ENCODE measurements at regions not wholly inside any gene's neighbourhood (a gene's known extent, or its start where the extent isn't known, plus 50 kb on each side); places are given as distances from the start of the nearest gene placed in this dataset.

DNA sequence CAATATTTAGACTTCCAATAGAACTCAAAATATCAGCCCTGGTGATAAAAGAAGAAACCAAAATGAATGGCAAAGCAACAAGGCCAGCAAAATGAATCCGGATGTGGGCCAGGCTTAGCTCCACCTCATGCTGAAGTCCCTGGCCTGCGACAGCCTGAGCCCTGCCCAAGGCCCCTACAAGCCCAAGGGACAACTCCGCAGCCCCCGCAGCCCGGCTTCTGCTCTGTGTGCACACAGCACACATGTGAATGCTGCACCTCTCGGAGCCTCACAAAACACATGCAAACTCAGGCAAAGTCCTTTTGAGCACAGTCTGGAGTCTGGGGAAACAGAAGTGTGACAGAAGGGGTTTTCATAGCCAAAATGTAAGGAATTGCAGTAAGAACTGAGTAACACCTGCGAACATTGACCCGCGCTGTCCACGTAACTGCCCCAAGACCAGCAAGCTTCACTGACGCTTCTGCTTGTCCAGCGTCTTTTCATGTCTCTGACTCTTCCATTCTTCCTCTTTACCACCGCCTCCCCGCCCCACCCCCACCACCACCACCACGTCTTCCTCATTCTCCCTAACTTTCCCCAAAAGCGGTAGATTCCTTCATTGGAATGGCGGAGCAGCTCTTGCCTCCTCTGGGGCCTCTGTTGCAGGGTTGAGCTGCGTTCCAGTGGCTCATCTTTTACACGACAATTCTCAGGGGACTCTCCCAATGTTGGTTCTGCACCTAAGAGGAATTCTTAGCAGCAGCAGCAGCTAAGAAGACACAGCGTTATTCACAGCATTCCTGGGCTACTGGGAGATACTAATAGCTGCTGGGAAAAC, 136.4 kb upstream of the COPS8 start:
- DNase-seq (ENCODE audit: low read depth in 2 of 2) = no peak

DNA sequence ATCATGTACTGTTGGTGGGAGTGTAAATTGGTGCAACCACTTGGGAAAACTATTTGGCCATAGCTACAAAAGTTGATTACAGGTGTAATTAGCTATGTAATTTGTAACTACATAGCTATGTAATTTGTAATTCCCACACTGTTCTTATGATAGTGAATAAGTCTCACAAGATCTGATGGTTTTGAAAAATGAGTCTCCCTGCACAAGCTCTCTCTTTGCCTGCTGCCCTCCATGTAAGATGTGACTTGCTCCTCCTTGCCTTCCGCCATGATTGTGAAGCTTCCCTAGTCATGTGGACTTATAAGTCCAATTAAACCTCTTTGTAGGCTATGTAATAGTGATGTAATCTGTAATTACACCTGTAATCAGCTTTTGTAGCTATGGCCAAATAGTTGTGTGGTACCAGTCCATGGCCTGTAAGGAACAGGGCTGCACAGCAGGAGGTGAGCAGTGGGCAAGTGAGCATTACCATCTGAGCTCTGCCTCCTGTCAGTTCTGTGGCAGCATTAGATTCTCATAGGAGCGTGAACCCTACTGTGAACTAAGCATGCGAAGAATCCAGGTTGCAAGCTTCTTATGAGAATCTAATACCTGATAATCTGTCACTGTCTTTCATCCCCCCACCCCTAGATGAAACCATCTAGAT, 133.7 kb upstream of the COPS8 start:
- no peak for DNase-seq (ENCODE audit: low read depth in 2 of 2)

DNA sequence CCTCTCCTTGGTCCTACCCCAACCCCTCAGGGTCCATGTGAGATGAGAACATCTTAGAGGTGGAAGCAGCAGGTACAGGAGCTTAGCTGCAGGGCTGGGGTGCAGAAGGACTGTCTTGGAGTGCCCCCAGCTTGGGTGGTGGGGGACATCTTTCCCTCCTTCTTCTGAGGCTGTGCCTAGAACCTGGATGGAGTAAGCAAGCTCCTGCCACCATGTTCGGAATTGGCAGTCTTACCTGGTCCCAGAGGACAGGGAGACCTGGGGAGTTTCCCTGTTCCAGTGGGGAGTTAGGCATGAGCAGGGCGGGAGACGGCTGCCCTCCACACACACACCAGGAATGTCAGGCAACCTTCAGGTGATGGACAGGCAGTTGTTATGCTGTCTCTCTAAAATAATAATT, 131.0 kb upstream of the COPS8 start:
- no peak for DNase-seq (ENCODE audit: low read depth in 2 of 2)

DNA sequence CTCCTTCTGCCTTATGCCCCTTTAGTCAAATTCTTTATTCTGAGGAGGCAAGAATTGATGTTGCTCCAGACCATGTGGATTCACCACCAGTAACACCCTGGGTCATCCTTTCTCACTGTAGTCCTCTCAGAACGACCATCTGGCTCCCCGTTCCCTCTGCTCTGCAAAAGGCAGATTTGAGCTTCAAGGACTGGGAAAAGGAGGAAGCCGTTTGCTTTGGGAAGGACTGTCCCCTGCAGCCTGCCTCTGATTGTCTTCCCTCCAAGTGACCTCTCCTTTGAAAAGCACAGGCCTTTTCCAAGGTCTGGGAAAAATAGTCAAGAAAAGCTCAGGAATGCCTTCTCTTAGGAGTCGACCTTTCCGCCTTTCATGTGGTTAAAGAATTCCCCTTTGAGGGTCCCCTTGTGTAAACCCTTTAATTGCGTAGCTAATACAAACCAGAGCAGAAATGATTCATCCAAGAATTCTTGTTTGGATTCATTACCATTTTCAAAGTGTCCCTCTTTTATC, 130.1 kb upstream of the COPS8 start:
- no peak for DNase-seq (ENCODE audit: low read depth in 2 of 2)

DNA sequence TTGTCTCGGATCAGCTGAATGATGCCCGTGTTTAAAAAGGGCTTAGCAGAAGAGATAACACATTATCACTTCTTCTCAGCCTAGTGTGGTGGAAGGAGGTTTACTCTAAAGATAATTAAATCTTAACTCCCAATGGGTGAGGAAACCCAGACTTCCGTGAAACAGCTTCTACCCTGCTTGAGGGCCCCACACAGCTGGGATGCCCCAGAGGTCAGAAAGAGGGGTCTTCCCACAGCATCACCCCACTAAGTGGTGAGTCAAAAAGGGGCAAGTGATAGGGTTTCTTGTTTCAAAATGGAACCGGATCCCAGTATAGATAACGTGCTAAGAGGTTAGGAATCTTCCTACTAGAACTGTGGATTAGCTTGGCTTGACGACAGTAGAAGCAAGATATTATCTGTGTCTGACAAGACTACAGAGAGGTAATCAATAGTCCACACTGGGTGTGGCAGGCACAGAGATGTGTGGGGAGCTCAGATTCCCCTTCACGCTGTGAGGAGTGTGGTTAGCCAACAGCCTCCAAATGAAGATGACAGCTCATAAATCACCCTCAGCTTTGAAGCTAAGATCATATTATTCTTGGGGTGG, 129.6 kb upstream of the COPS8 start:
- peak; percentile 5 to 37 for DNase-seq (ENCODE audit: low read depth in 2 of 2)

DNA sequence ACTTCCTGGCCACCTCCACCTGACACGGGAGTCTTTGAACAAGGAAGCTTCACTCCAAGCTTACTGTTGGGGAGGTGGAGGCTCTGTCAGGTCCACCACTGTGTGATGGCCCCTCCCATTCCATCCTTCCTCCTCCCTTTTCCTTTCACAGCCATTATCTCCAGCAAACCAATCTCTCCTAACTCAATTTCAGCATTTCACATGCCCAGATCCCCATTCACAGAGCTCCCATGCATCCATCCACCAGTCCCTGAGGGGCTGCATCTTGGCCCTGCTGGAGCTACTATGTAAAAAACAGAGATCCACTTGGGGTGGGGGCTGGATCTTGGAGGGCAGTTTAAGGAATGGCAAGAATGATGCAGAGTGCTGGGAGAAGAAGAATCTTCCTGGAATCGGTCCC, 129.0 kb upstream of the COPS8 start:
- DNase-seq (ENCODE audit: low read depth in 2 of 2) = no peak

DNA sequence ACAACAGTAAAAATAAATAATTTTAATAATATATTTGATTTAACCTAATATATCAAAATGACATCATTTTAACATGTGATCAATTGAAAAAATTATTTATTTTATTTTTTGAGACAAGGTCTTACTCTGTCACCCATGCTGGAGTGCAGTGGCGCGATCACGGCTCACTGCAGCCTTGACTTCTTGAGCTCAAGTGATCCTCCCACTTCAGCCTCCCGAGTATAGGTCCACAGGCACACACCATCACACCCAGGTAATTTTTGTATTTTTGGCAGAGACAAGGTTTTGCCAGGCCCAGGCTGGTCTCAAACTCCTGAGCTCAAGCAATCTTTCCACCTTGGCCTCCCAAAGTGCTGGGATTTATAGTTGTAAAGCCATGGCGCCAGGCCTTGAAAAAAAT, 126.7 kb upstream of the COPS8 start:
- DNase-seq (ENCODE audit: low read depth in 2 of 2) = no peak

DNA sequence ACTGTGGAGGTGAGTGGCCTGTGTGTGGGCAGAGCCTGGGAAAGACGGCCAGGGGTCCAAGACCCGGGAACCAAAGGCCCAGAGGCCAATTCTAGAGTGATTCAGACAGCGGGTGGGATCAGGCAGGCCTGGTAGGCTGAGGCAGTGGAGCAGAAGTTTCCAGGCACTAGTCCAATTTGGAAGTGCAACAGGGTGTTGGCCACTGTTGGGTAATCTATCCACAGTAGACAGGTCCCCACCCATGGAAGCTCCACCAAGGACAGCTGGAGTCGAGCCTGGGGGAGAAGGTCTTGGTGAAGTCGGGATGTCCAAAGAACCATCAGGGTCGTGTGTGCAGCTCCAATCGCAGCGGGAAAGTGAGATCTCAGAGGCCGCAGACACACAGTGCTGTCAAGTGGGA, 125.8 kb upstream of the COPS8 start:
- DNase-seq (ENCODE audit: low read depth in 2 of 2) = no peak

DNA sequence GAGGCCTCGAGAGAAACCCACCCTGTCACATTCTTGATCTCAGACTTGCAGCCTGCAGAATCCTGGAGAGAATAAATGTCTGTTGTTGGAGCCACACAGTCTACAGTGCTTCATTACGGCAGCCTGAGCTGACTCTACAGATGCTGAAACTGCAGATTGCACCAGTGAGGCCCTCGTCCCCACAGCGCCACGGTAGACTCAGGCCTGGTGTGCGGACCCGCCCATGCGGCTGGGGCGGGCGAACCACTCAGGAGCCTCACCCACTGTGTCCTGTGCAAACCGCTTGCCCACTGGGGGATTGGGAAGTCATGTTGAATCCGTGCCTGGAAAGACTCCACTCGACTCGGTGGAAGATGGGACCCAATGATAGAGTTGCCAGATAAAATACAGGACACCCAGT, 125.2 kb upstream of the COPS8 start:
- DNase-seq (ENCODE audit: low read depth in 2 of 2) = no peak

DNA sequence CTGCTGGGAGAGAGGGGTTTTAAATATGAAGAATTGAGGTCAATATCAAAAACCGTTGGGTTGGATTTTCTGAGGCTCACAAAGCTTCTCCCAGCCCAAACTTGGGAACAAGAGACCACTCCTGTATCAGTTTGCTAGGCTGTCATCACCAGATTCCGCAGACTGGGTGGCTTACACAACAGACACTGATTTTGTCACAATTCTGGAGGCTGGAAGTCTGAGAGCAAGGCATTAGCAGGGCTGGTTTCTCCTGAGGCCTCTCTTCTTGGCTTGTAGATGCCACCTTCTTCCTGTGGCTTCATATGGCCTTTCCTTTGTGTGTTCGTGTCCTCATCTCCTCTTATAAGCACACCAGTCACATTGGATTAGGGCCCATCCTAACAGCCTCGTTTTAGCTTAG, 122.9 kb upstream of the COPS8 start:
- DNase-seq (ENCODE audit: low read depth in 2 of 2) = no peak

DNA sequence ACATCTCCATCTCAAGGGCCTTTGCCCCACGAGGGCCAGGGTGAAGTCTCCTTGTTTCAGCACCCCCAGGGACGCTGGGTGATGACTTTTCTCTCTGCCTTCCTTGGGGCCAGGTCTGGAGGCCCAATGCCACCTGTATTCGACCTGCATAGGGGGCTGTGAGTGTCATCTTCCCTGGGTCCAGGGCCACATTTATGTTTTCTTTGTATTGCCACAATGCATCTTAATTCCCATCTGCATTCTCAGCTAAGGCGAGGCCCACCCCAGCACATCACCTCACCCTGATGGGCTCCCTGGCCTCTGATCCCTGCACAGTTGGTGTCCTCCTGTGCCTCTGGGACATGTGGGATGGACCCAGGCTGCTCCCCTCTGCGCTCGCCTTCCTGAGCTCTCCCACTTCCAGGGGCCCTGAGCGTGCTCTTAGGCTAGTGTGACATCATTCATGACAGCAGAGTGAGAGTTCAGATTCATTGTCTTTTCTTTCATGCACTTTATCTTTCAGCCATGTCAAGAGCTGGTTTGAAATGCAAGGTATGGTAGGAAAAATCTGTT, 122.0 kb upstream of the COPS8 start:
- no peak for DNase-seq (ENCODE audit: low read depth in 2 of 2)

DNA sequence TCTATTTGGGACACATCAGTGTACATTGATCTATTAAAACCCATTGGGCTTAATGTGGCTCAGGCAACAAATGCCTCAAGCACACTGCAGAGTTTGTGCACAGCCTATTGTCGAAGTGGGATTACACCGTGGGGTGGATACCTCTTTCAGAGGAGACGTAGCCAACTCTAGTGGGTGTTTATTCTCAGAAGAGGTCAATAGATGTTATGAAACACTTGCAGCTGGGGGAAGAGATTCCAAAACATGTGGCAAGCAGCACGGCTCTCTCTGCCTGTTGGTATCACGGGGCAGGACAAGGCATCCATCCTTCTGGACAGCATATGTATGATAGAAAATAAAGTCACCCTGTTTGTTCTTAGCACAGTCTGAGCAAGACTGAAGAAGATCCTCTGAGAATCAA, 121.4 kb upstream of the COPS8 start:
- no peak for DNase-seq (ENCODE audit: low read depth in 2 of 2)

DNA sequence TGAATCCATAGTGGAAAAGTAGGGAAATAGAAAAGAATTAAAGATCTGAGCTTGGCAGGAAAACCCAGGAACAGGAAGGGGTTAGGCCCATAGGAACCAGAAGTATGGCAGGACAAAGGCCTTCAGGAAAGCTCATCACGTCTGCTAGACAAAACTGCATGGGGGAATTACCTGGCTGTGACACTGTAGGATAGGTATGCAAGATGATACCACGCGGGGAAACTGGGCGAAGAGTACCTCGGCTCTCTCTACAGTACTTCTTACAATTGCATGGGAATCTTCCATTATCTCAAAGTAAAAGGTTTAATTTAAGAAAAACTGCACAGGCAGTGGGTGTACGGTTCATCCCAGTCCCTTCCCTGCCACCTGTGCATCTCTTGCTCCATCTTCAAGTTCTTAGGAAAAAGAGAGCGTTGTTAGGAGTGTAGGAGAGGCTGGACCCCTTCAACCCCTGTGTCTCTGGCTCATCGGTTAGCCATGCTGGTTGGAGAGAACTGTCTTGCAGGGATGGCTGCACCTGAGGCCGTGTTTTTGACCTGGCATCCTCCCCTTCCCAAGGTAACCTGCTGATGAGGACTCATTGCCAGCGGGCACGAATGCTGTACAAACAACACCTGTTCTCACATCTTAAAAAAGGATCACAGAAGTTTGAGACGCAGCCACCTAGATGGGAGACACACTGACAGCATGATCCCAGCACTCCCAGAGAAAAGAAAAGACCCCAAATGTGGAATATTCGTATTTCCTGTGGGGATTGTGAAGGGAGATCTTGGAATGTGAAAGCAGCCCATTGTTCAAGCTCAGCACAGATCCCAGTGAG, 120.5 kb upstream of the COPS8 start:
- no peak for DNase-seq (ENCODE audit: low read depth in 2 of 2)

DNA sequence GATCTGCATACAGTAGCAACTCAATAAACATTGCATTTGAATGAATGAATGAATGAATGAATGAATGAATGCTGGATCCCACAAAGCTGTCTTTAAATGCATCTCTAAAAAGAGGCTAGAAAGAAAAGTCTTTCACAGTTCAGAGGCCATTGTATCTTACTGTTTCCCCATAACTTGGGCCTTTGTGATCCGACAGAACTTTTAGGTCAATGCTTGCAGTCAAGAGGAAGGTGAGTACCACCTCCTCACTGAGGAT, 119.9 kb upstream of the COPS8 start:
- DNase-seq (ENCODE audit: low read depth in 2 of 2) = no peak

DNA sequence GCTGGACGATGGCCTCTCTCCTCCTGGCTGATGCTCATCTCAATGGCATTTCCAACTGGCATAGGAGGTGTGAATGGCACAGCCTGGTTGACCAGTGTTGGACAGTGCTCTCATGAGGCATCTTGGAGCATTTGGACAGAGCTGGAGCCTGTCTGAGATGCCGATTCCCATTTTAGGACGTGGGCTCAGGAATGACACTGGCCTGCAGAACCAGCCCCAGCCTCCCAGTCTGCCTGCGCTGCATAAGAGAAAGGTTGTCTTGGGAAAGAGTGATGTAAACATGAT, 118.2 kb upstream of the COPS8 start:
- DNase-seq (ENCODE audit: low read depth in 2 of 2) = no peak

DNA sequence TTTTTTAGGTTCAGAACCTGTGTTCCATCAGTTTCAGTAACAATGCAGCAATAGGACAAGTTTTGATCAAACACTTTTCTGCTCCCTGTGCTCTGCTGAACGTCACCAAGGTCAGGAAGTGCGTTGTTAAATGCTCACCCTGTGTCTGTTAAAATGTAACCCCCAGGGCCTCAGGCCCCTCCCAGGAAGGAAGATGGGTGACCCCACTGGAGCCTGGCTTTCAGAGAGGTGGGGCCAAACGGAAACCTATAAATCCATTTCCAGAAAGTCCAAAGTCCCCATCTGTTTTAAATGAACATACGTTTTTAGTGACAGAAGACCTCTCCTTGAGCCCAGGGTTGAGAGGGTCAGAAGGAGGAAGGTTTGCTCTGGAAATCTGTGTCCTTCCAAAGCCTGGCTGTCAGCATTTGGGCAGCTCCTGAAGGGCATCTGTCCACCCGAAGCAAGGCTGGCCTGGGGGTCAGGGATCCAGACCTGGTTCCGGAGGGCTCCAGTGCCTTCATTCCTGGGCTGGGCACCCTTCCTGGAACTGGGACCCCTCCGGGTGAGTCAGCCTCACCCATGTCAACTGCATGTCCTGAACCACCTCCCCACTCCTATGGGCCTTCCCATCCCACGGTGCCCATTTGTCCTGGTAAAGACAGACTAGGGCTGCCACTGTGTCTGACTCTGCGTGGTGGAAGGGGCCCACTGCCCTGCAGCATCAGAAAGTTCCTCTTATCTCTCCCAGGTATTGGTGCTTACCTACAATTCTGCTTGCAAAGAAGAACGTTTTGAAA, 117.4 kb upstream of the COPS8 start:
- peak in 1 of 2 donors; percentile 4 for DNase-seq (ENCODE audit: low read depth in 2 of 2)

DNA sequence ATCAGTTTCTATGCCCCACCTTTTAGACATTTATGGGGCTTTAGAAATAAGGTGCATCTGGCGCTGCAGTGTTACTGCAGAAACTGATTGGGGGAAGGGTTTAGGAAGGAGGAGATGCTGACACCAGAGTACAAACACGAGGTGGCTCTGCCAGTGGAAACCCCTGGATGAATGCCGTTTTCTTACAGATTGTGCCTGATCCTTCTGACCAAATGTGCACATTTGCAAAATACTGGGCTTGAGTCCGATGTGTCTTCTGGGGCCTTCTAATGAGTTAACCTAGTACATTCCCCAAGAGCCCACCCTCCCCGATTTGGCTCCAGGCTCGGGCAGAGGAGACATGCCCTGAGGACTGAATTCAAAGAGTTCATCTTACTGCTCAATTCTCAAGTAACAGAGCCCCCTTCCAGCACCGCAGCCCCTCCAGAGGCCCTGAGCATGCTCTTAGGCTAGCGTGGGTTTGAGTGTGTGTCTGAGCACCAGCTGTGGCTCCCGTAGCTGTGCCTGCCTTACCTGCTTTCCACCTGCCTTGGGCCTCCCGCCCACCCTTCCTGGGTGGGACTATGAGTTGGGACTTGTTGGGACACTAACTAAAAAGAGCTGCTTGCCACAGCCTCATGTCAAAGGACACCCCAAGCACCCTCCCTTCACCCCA, 116.7 kb upstream of the COPS8 start:
- no peak for DNase-seq (ENCODE audit: low read depth in 2 of 2)

DNA sequence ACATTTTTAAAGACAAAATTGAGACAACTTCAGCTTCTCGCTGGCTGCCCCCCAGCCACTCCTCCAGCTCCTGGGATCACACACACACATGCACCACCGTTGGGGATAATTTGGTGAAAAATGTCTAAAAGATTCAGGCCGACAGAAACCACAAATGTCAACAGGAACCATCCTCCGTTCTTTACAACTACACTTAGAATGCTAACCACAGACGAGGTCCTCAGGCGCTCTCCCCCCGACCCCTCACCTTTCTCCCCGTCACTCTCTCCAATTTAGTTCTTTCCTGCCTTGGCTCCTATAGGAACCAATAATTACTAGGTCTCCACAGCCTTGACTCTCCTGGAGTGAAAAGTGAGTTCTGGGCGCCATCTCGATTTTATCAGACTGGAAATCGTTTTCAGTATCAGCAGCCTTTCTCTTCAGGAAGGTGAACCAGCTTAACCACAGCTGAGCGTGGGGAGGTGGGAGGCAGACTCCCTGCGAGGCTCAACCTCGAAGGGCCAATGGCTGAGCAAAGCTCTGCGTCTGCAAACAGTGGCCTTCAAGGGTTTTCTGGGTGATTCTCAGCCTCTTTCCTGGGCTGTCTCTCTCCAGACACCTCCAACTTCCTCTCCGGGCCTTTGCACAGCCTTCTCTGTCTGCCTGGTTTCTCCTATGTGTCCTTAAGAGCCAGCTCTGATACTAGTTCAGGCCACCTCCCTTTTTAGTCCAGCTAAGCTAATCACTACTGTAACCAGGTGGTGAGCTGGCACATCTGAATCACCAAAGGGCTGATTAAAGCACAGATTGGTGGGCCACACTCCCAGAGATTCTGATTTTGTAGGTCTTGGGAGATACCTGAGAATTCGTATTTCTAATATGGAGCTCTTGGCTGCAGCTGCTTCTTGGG, 115.7 kb upstream of the COPS8 start:
- DNase-seq (ENCODE audit: low read depth in 2 of 2) = peak in 1 of 2 donors; percentile 16

DNA sequence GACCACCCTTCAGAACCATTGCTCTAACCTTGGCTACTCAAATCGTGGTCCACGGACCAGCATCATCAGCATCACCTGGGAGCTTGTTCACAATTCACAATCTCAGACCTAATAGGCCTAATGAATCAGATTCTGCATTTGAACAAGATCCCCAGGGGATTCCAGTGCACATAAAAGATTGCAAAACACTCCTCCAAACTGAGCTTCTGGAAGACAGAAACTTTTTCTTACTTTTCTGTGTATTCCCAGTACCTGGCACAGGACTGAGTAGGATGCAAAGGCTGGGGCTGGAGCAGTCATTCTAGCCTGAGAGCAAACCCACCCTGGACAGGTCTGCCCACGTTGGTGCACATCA, 115.1 kb upstream of the COPS8 start:
- DNase-seq (ENCODE audit: low read depth in 2 of 2) = no peak

Measured in stimulated activated CD8-positive, alpha-beta memory T cell treated with anti-CD3 and anti-CD28 coated beads, Interleukin-15, amount 100 ng/mL, for 48 hours (primary cell).